ENCODE measurements at regions not wholly inside any gene's neighbourhood (a gene's known extent, or its start where the extent isn't known, plus 50 kb on each side); places are given as distances from the start of the nearest gene placed in this dataset.

DNA sequence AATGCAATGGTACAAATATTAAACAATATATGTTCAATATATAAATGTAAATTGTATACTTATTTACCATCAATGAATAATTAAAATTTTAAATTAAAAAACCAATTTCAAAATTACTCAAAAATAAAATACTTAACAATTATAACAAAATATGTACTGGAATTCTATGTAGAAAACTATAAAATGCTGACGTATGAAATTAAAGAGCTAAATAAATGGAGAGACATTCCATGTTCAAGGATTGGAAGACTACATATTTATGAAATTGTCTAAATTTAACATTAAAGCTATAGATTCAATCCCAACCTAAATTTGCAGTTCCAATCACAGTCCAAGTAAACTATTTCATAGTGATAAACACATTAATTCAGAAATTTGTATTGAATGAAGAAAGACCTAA is 1522.4 kb downstream of the SI start:
- TF ChIP-seq EP300 (IDR thresholded peaks at IDR 0.05), result no peak
- TF ChIP-seq, protein P1, sequence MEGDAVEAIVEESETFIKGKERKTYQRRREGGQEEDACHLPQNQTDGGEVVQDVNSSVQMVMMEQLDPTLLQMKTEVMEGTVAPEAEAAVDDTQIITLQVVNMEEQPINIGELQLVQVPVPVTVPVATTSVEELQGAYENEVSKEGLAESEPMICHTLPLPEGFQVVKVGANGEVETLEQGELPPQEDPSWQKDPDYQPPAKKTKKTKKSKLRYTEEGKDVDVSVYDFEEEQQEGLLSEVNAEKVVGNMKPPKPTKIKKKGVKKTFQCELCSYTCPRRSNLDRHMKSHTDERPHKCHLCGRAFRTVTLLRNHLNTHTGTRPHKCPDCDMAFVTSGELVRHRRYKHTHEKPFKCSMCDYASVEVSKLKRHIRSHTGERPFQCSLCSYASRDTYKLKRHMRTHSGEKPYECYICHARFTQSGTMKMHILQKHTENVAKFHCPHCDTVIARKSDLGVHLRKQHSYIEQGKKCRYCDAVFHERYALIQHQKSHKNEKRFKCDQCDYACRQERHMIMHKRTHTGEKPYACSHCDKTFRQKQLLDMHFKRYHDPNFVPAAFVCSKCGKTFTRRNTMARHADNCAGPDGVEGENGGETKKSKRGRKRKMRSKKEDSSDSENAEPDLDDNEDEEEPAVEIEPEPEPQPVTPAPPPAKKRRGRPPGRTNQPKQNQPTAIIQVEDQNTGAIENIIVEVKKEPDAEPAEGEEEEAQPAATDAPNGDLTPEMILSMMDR (IDR thresholded peaks at IDR 0.05), result no peak
- TF ChIP-seq POLR2A (IDR thresholded peaks at IDR 0.05), result no peak
